ENCODE measurements at regions not wholly inside any gene's neighbourhood (a gene's known extent, or its start where the extent isn't known, plus 50 kb on each side); places are given as distances from the start of the nearest gene placed in this dataset.

DNA sequence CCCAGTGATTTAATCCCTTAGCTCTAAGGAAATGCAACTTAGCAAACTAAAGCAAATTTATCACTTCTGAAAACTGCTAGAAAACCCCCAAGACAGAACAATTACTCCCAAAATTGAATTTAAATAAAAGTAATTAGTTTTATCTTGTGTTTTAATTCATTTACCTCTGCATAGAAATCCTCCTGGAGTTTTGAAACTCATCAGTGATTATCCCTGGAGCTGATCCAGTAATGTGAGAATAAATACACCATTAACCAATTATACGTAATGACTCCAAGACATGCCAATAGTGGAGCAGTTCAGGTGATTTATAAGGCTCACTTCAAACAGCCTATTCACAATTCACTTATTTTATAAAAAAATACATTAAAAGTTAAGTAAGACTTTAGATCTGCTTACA lies 855.3 kb upstream of the FLRT2 start:
- no peak for DNase-seq

DNA sequence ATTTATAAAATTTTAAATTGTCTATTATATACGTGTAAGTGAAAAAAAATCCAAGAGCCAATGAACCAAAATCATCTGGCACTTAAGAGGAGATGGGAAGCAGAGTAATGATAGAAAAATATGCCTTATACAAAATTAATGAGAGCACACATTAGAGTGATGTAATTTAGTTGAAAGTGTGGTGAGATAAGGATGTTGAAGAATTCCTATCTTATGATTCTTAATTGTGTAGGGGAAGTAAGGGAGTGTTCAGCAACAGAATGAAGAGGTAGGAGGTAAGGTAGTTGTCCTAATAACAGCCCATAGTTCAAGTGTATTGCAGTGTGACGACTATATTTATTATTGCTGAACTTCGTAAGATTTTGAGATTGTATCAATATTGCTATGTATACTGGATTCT lies 843.4 kb upstream of the FLRT2 start:
- no peak for DNase-seq

GRCh38 chr14:84688297-84689025 lies 841.5 kb upstream of the FLRT2 start:
- no peak for DNase-seq

DNA sequence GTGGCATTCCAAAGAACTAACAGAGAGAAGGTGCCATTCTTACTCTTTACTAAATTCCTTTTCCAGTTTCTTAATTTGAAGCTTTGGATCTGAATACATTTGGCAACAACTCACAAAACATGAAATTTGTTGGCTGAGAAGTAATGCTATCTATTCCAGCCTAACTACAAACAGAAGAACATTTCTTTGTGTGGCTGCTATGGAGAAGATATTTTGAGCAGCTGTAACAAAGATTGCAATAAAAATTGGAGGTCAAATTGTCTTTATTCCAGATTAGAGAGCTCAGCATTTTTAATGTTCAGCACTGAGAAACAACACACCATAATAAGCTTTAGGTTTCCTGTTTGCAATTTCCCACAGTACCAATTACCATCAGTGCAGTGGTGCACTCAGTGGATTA lies 835.8 kb upstream of the FLRT2 start:
- no peak for DNase-seq

DNA sequence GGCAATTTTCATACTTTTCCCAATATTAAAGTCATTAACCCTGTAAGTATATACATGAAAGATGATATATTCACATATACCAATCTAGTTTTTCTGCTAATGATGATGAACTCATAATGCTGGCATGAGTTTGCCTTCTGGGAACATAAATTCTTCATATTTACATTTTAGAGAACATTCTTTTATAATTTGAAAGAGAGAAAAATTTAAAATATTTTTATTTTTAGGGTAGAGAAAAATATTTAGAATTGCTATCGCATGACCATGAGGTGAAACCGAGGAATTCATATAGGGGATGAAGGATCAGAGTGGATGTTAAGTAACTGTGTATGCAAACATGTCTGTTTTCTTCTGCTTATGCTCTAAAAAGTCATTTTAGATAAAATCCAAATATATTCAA lies 825.3 kb upstream of the FLRT2 start:
- no peak for DNase-seq

GRCh38 chr14:84707830-84708229 lies 822.1 kb upstream of the FLRT2 start:
- DNase-seq, result no peak

DNA sequence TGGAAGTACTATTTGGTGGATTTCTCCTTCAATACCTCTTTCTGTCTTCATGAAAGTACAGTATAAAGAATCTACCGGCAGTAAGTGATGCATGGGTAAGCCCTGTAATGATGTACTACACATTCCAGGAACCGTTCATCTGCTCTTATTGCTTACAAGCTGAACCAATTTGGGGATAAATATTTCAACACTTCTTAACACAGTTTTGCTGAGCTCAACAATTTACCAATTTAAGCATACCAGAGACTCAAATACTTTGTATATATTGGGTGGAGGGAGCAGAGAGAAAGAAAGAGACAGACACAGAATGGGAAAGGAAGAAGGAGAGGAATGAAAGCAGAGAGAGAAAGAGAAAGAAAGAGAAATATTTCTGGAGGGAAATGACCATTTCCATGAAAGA lies 821.1 kb upstream of the FLRT2 start:
- DNase-seq, result no peak

- no peak for DNase-seq
Measured at GRCh38 chr14:84726471-84726870, 803.5 kb upstream of the FLRT2 start.

GRCh38 chr14:84749191-84749955 lies 780.6 kb upstream of the FLRT2 start:
- DNase-seq, result no peak

DNA sequence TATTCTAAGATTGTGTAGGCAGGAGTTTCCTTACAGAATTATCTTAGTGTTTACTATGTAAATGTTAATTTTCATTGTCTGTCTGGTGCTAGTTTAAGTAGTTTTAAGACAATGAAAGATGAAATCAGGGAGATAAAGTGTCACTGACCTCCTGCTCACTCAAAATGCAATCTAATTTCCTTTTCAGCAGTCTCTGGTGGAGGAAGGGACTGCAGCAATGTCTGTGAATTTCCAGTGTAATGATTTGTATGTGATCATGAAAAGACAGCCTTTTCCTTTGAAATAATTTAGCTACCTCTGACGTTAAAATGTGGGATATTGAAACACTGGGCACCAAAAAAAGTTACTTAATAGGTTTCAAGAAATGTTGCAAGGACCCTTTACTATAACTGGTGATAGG lies 779.7 kb upstream of the FLRT2 start:
- DNase-seq, result no peak

- DNase-seq, result no peak
Measured at GRCh38 chr14:84750763-84751554, 779.0 kb upstream of the FLRT2 start.

- no peak for DNase-seq
Measured at GRCh38 chr14:84751745-84752144, 778.2 kb upstream of the FLRT2 start.

DNA sequence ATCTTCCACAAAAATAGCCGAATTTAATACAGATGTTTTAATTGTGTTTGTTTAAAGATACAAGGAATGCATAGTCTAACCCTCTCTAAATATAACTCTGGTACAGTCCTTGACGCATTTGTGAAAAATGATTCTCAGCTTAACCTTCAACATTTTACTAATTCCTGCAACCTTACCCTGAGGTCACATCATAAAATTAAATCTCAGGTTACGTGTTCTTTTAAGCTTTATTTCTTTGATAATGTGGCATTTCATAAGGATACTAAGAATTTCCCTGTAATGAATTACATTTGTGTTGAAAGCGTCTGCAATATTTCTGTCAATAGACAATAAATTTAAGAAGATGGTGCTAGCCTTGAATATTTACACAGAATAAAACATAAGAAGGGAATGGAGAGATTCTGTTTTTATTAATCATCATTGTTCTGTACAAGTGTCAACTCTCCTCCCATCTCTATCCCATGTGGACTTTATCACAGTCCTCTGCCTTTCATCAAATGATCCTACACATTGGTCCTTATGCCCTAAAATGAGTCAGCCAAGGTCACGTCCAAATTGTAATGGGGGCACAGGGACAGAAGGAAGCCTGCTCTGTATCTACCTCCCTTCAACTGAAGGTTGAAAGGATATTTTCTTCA lies 769.3 kb upstream of the FLRT2 start:
- DNase-seq, result no peak

- no peak for DNase-seq
Measured at GRCh38 chr14:84767434-84767833, 762.5 kb upstream of the FLRT2 start.

GRCh38 chr14:84770030-84770429 lies 759.9 kb upstream of the FLRT2 start:
- no peak for DNase-seq

DNA sequence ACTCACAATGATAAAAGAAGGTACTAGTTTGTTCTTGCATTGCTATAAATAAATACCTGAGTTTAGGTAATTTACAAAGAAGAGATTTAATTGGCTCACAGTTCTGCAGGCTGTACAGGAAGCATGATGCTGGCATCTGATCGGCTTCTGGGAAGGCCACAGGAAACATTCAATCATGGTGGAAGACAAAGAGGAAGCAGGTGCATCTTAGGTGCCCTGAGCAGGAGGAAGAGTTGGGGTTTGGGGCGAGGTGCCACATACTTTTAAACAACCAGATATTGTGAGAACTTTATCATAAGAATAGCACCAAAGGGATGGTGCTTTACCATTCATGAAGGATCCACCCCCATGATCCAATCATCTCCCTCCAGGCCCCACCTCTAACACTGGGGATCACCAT lies 752.6 kb upstream of the FLRT2 start:
- DNase-seq, result no peak

DNA sequence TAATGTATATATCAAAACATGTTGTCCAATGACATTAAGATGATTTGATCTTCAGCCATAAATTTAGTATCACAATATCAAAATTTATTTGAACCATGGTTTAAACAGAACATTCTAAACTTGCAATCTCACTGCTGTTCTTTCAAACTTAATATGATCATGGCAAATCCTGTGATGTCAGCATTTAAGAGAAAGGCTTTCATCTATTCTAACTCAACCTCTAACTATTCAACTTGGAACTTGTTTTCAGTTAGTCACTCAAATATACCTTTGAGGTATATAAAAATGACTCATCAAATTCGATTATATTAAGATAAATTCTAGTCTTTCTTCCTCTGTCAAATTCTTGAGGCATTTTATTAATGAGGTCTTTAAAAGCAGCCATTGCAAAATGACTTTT lies 747.0 kb upstream of the FLRT2 start:
- no peak for DNase-seq

GRCh38 chr14:84783511-84783910 lies 746.4 kb upstream of the FLRT2 start:
- DNase-seq, result no peak

DNA sequence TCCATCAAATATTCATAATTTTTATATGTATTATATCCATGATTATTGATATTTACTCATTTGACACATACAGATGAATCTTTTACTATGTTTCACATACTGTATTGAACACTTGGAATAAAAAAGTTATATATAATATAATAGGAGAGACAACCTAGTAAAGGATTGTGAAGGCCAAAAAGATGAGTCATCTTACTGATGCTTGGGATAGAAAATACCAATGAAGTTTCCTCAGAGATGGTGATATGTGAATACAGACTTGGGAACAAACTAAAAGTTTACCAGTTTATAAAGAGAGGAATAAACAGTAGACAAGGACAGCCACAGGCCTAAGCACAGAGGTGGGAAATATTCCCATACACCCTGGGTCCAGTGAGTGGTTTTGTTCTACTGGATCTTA lies 743.9 kb upstream of the FLRT2 start:
- no peak for DNase-seq

- DNase-seq, result no peak
Measured at GRCh38 chr14:84789012-84789411, 740.9 kb upstream of the FLRT2 start.

GRCh38 chr14:84792722-84793410 lies 737.1 kb upstream of the FLRT2 start:
- no peak for DNase-seq

GRCh38 chr14:84797326-84797725 lies 732.6 kb upstream of the FLRT2 start:
- no peak for DNase-seq

DNA sequence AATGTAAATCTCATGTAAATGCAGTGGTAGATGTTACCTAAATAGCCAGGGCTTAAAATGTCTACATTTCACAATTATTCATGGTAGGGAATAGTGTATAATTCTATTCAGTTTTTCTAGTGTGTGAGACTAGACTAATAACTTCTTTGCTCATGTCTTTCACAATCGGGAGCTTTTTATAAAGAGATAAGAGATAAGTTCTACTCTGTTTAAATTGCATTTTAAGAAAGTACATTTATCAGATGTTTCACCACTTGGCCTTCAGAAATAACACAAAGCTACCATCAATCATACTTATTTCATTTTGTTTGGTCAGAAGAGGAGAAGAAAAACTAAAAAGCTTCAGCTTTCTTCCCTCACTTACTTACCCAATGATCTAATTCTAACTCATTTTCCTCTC lies 725.5 kb upstream of the FLRT2 start:
- no peak for DNase-seq
